HUES64 (cell line): ENCODE measurements at regions not wholly inside any gene's neighbourhood (a gene's known extent, or its start where the extent isn't known, plus 50 kb on each side); places are given as distances from the start of the nearest gene placed in this dataset.
A peak's percentile ranks its signal among the peaks of the same experiment; 100 is the strongest.

Source experiments
- H3K27ac ChIP-seq: 2 replicates; pipeline ENCODE4 v1.7.0; 2013; ENCODE audit warnings: low read depth, low read length, inconsistent platforms
- H3K27me3 ChIP-seq: 2 replicates; pipeline ENCODE4 v1.6.1; 2013; ENCODE audit warnings: mild to moderate bottlenecking, low read length; ENCODE audit not compliant: insufficient read depth
- H3K36me3 ChIP-seq: 2 replicates; pipeline ENCODE4 v1.6.1; 2013; ENCODE audit warnings: mild to moderate bottlenecking, low read length; ENCODE audit not compliant: insufficient read depth
- H3K4me1 ChIP-seq: 2 replicates; pipeline ENCODE4 v1.6.1; 2013; ENCODE audit warnings: mild to moderate bottlenecking, low read length, moderate library complexity; ENCODE audit not compliant: insufficient read depth
- H3K4me3 ChIP-seq: 2 replicates; pipeline ENCODE4 v1.5.1; 2013; ENCODE audit warnings: mild to moderate bottlenecking, low read length, moderate library complexity
- H3K9ac ChIP-seq: 2 replicates; pipeline ENCODE4 v1.6.1; 2013; ENCODE audit warnings: mild to moderate bottlenecking, low read depth, low read length
- H3K9me3 ChIP-seq: 2 replicates; pipeline ENCODE4 v1.6.1; 2013; ENCODE audit warnings: low read depth, low read length; ENCODE audit not compliant: insufficient read depth
- WGBS: fragments of 150-250, 120-280 bp; methylation state at CpG from one replicate; pipeline ENCODE4 v1.1.7; 2013; ENCODE audit warnings: missing lambda C conversion rate; 5-methylcytosine and 5-hydroxymethylcytosine counted together

- WGBS = 94% methylated on average over 2 of the region's 3 CpGs
- no peaks in the 10 kb centered on the region for H3K9me3 ChIP-seq
- no peaks in the 10 kb centered on the region for H3K4me1 ChIP-seq
- no peak overlapping the region for H3K9ac ChIP-seq
- no peaks in the 10 kb centered on the region for H3K36me3 ChIP-seq
- no peak overlapping the region for H3K4me3 ChIP-seq
- no peak overlapping the region for H3K27ac ChIP-seq
- H3K27me3 ChIP-seq = no peaks in the 10 kb centered on the region
These were observed 640.8 kb downstream of the TUSC7 start for GRCh38 chr3:117350371-117350770.

- Histone ChIP-seq H3K27ac (no peak overlapping the region), H3K4me1 (peaks cover 27% of the 10 kb centered on the region), H3K36me3 (no peaks in the 10 kb centered on the region), H3K27me3 (no peaks in the 10 kb centered on the region), H3K4me3 (no peak overlapping the region), H3K9ac (no peak overlapping the region), H3K9me3 (no peaks in the 10 kb centered on the region; the same call in 1 of the 2 replicates)
- 43% methylated on average over 4 of the region's 4 CpGs for WGBS
These were observed 646.0 kb downstream of the TUSC7 start for GRCh38 chr3:117355566-117355965.

GRCh38 chr3:117356091-117356705 lies 646.6 kb downstream of the TUSC7 start:
- H3K9me3 ChIP-seq = no peaks in the 10 kb centered on the region; the same call in 1 of the 2 replicates
- WGBS = 29% methylated on average over 3 of the region's 4 CpGs
- H3K36me3 ChIP-seq = no peaks in the 10 kb centered on the region
- peak overlapping the region; percentile 0; the same call in 1 of the 2 replicates for H3K27ac ChIP-seq
- H3K4me1 ChIP-seq = peaks cover 27% of the 10 kb centered on the region
- H3K27me3 ChIP-seq = no peaks in the 10 kb centered on the region
- no peak overlapping the region for H3K4me3 ChIP-seq
- H3K9ac ChIP-seq = no peak overlapping the region

GRCh38 chr3:117358717-117359314 lies 649.2 kb downstream of the TUSC7 start:
- Histone ChIP-seq H3K9me3 (no peaks in the 10 kb centered on the region; the same call in 1 of the 2 replicates), H3K27ac (no peak overlapping the region), H3K4me1 (peaks cover 27% of the 10 kb centered on the region), H3K27me3 (no peaks in the 10 kb centered on the region), H3K36me3 (no peaks in the 10 kb centered on the region), H3K4me3 (no peak overlapping the region), H3K9ac (no peak overlapping the region)
- 87% methylated on average over 10 of the region's 10 CpGs for WGBS

- Histone ChIP-seq H3K27me3 (no peaks in the 10 kb centered on the region), H3K4me1 (no peaks in the 10 kb centered on the region), H3K9ac (no peak overlapping the region), H3K9me3 (no peaks in the 10 kb centered on the region), H3K4me3 (no peak overlapping the region), H3K36me3 (no peaks in the 10 kb centered on the region), H3K27ac (no peak overlapping the region)
These were observed 657.0 kb downstream of the TUSC7 start for GRCh38 chr3:117366574-117366973.

GRCh38 chr3:117367861-117368260 lies 658.3 kb downstream of the TUSC7 start:
- no peak overlapping the region for H3K9ac ChIP-seq
- 96% methylated on average over 3 of the region's 3 CpGs for WGBS
- no peak overlapping the region for H3K27ac ChIP-seq
- H3K27me3 ChIP-seq = no peaks in the 10 kb centered on the region
- H3K36me3 ChIP-seq = no peaks in the 10 kb centered on the region
- no peak overlapping the region for H3K4me3 ChIP-seq
- H3K9me3 ChIP-seq = no peaks in the 10 kb centered on the region
- H3K4me1 ChIP-seq = no peaks in the 10 kb centered on the region

- WGBS = 94% methylated on average over 2 of the region's 2 CpGs
- Histone ChIP-seq H3K9me3 (no peaks in the 10 kb centered on the region), H3K27ac (no peak overlapping the region), H3K9ac (no peak overlapping the region), H3K4me3 (no peak overlapping the region), H3K27me3 (no peaks in the 10 kb centered on the region), H3K4me1 (no peaks in the 10 kb centered on the region), H3K36me3 (no peaks in the 10 kb centered on the region)
These were observed 671.1 kb downstream of the TUSC7 start for GRCh38 chr3:117380631-117381030.

GRCh38 chr3:117393119-117393518 lies 683.5 kb downstream of the TUSC7 start:
- H3K27me3 ChIP-seq = peaks cover 27% of the 10 kb centered on the region

GRCh38 chr3:117398141-117398899 lies 688.7 kb downstream of the TUSC7 start:
- Histone ChIP-seq H3K9me3 (no peaks in the 10 kb centered on the region), H3K27me3 (peaks cover 58% of the 10 kb centered on the region), H3K27ac (peak overlapping the region; percentile 73), H3K9ac (peak overlapping the region; percentile 74), H3K4me1 (peaks cover 56% of the 10 kb centered on the region), H3K4me3 (peak overlapping the region; percentile 33), H3K36me3 (no peaks in the 10 kb centered on the region)
- 13% methylated on average over 12 of the region's 12 CpGs for WGBS

More at GRCh38 chr3:117393119-117393518, 683.5 kb downstream of the TUSC7 start:
- Histone ChIP-seq H3K4me1 (peaks cover 17% of the 10 kb centered on the region), H3K36me3 (no peaks in the 10 kb centered on the region), H3K4me3 (no peak overlapping the region), H3K9me3 (no peaks in the 10 kb centered on the region), H3K9ac (no peak overlapping the region), H3K27ac (no peak overlapping the region)
- WGBS = 100% methylated on average over 1 of the region's 1 CpG

- Histone ChIP-seq H3K9ac (no peak overlapping the region), H3K27me3 (peaks cover 58% of the 10 kb centered on the region), H3K4me3 (peak overlapping the region; percentile 7; the same call in 1 of the 2 replicates), H3K36me3 (no peaks in the 10 kb centered on the region), H3K9me3 (no peaks in the 10 kb centered on the region), H3K4me1 (peaks cover 63% of the 10 kb centered on the region), H3K27ac (peak overlapping the region; percentile 37; the same call in 1 of the 2 replicates)
- whole genome bisulfite sequencing = under 1% methylated on average over 4 of the region's 5 CpGs
These were observed 689.9 kb downstream of the TUSC7 start for GRCh38 chr3:117399311-117400078.
